K562 (cell line): ENCODE measurements at regions not wholly inside any gene's neighbourhood (a gene's known extent, or its start where the extent isn't known, plus 50 kb on each side); places are given as distances from the start of the nearest gene placed in this dataset.

ENCODE experiments used
- CBFA2T2 ChIP-seq: fragments of 450-650 bp; conservative IDR thresholded peaks from 2 replicates; pipeline ENCODE4 v1.6.1; 2017; ENCODE audit warnings: mild to moderate bottlenecking
- ESRRA ChIP-seq: fragments of 450-650 bp; IDR thresholded peaks from 2 replicates; pipeline ENCODE4 v1.6.1; 2014; ENCODE audit warnings: low read depth, mild to moderate bottlenecking, moderate library complexity, borderline replicate concordance
- FOSL1 ChIP-seq: fragments of 200-800 bp; sonication (Bioruptor generic); conservative IDR thresholded peaks from 2 replicates; pipeline ENCODE4 v1.6.1; 2016; ENCODE audit warnings: missing genetic modification characterization, missing compliant biosample characterization
- FOXJ2 ChIP-seq: fragments of 200-800 bp; sonication (Bioruptor generic); IDR thresholded peaks from 2 replicates; pipeline ENCODE4 v1.6.1; 2016; ENCODE audit warnings: missing genetic modification characterization, missing compliant biosample characterization
- HNRNPLL ChIP-seq: fragments of 200-400 bp; formaldehyde crosslinking; IDR thresholded peaks from 2 replicates; pipeline ENCODE4 v1.6.1; 2017; ENCODE audit warnings: low read length, low read depth, mild to moderate bottlenecking; ENCODE audit not compliant: poor library complexity, severe bottlenecking
- KDM5B ChIP-seq: fragments of 200-600 bp; sonication (generic); IDR thresholded peaks from 2 replicates; pipeline ENCODE4 v1.6.1; 2012; ENCODE audit warnings: low read depth, mild to moderate bottlenecking, moderate library complexity, low read length, control low read depth, inconsistent platforms; ENCODE audit not compliant: insufficient replicate concordance
- MAFG ChIP-seq: fragments of 450-650 bp; conservative IDR thresholded peaks from 2 replicates; pipeline ENCODE4 v1.6.1; 2016; ENCODE audit warnings: missing genetic modification characterization, missing compliant biosample characterization
- NCOA1 ChIP-seq: fragments of 450-650 bp; IDR thresholded peaks from 2 replicates; pipeline ENCODE4 v1.6.1; 2016; ENCODE audit warnings: low read depth
- NFXL1 ChIP-seq: fragments of 450-650 bp; formaldehyde crosslinking; IDR thresholded peaks from 2 replicates; pipeline ENCODE4 v1.4.0; 2021; ENCODE audit warnings: mild to moderate bottlenecking
- PHF20 ChIP-seq: fragments of 450-650 bp; IDR thresholded peaks from 2 replicates; pipeline ENCODE4 v1.6.1; 2018; ENCODE audit not compliant: partially characterized antibody
- SAP30 ChIP-seq: fragments of 200-600 bp; sonication (generic); IDR thresholded peaks from 2 replicates; pipeline ENCODE4 v1.6.1; 2012; ENCODE audit warnings: borderline replicate concordance, low read depth, mild to moderate bottlenecking, moderate library complexity, low read length, control low read depth, inconsistent platforms; ENCODE audit not compliant: insufficient read depth, poor library complexity, severe bottlenecking
- ZNF778 ChIP-seq: fragments of 450-650 bp; formaldehyde crosslinking; IDR thresholded peaks from 2 replicates; pipeline ENCODE4 v1.4.0; 2020; ENCODE audit warnings: mild to moderate bottlenecking, moderate library complexity
- TF ChIP-seq, protein P1 (sequence below): fragments of 450-650 bp; IDR thresholded peaks from 2 replicates; pipeline ENCODE4 v1.6.1; 2016
- TF ChIP-seq, protein P2 (sequence below): fragments of 200-800 bp; sonication (Bioruptor generic); IDR thresholded peaks from 2 replicates; pipeline ENCODE4 v1.6.1; 2016; ENCODE audit warnings: missing genetic modification characterization, missing compliant biosample characterization
- TF ChIP-seq, protein P3 (sequence below): sonication (generic); formaldehyde crosslinking; IDR thresholded peaks from 2 replicates; pipeline ENCODE4 v1.5.0; 2020; ENCODE audit warnings: missing genetic modification reagents
- TF ChIP-seq, protein P4 (sequence below): fragments of 450-650 bp; conservative IDR thresholded peaks from 2 replicates; pipeline ENCODE4 v1.6.1; 2016; ENCODE audit warnings: missing genetic modification characterization, low read depth, mild to moderate bottlenecking, missing compliant biosample characterization, moderate library complexity
- TF ChIP-seq, protein P5 (sequence below): fragments of 450-650 bp; IDR thresholded peaks from 2 replicates; pipeline ENCODE4 v1.6.1; 2018; ENCODE audit warnings: mild to moderate bottlenecking, low read depth; ENCODE audit not compliant: partially characterized antibody

DNA sequence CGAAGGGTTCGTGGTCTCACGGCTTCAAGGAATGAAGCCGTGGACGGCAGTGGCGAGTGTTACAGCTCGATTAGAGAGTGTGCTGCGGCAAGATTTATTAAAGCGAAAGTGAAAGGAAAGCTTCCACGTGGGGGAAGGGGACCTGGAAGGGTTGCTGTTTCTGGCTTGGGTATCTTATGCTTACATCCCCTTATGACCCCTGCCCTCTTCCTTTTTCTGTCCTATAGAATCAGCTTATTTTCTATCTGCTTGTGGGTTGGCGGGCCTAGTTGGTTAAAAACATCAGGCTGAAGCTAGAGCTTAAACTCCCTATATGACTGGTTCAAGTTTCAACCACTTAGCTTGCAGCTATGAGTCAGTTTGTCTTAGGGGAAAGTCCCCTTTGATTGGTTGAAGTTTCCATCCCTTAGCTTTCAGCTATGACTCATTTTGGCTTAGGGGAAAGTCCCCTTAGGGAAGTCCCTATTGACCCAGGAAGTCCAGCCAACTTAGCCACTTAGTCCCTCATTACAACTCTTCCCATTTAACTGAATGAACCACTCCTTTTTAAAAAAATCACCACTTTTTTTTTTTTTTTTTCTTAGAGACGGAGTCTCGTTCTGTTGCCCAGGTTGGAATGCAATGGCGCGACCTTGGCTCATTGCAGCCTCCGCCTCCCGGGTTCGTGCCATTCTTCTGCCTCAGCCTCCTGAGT is 1494.7 kb upstream of the TMEM132C start (continued):
- TF ChIP-seq, protein P1, sequence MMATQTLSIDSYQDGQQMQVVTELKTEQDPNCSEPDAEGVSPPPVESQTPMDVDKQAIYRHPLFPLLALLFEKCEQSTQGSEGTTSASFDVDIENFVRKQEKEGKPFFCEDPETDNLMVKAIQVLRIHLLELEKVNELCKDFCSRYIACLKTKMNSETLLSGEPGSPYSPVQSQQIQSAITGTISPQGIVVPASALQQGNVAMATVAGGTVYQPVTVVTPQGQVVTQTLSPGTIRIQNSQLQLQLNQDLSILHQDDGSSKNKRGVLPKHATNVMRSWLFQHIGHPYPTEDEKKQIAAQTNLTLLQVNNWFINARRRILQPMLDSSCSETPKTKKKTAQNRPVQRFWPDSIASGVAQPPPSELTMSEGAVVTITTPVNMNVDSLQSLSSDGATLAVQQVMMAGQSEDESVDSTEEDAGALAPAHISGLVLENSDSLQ, result peak; percentile 41; the same call in 1 of the 2 replicates
- TF ChIP-seq CBFA2T2 (peak; percentile 35; the same call in 1 of the 2 replicates), PHF20 (peak; percentile 14), SAP30 (peak; percentile 31), NFXL1 (CRISPR knock-in tag) (no peak), HNRNPLL (no peak), KDM5B (no peak), FOSL1 (tag) (peak; percentile 98), MAFG (tag) (no peak), FOXJ2 (no peak), NCOA1 (0 out of 2 replicates have a peak, but pooled peaks have one; percentile 44), ESRRA (0 out of 2 replicates have a peak, but pooled peaks have one; percentile 17), ZNF778 (CRISPR knock-in tag) (no peak)
- TF ChIP-seq, protein P2, sequence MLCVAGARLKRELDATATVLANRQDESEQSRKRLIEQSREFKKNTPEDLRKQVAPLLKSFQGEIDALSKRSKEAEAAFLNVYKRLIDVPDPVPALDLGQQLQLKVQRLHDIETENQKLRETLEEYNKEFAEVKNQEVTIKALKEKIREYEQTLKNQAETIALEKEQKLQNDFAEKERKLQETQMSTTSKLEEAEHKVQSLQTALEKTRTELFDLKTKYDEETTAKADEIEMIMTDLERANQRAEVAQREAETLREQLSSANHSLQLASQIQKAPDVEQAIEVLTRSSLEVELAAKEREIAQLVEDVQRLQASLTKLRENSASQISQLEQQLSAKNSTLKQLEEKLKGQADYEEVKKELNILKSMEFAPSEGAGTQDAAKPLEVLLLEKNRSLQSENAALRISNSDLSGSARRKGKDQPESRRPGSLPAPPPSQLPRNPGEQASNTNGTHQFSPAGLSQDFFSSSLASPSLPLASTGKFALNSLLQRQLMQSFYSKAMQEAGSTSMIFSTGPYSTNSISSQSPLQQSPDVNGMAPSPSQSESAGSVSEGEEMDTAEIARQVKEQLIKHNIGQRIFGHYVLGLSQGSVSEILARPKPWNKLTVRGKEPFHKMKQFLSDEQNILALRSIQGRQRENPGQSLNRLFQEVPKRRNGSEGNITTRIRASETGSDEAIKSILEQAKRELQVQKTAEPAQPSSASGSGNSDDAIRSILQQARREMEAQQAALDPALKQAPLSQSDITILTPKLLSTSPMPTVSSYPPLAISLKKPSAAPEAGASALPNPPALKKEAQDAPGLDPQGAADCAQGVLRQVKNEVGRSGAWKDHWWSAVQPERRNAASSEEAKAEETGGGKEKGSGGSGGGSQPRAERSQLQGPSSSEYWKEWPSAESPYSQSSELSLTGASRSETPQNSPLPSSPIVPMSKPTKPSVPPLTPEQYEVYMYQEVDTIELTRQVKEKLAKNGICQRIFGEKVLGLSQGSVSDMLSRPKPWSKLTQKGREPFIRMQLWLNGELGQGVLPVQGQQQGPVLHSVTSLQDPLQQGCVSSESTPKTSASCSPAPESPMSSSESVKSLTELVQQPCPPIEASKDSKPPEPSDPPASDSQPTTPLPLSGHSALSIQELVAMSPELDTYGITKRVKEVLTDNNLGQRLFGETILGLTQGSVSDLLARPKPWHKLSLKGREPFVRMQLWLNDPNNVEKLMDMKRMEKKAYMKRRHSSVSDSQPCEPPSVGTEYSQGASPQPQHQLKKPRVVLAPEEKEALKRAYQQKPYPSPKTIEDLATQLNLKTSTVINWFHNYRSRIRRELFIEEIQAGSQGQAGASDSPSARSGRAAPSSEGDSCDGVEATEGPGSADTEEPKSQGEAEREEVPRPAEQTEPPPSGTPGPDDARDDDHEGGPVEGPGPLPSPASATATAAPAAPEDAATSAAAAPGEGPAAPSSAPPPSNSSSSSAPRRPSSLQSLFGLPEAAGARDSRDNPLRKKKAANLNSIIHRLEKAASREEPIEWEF (CRISPR knock-in tag), result no peak
- TF ChIP-seq, protein P3, sequence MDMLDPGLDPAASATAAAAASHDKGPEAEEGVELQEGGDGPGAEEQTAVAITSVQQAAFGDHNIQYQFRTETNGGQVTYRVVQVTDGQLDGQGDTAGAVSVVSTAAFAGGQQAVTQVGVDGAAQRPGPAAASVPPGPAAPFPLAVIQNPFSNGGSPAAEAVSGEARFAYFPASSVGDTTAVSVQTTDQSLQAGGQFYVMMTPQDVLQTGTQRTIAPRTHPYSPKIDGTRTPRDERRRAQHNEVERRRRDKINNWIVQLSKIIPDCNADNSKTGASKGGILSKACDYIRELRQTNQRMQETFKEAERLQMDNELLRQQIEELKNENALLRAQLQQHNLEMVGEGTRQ (CRISPR knock-in tag), result no peak
- TF ChIP-seq, protein P4, sequence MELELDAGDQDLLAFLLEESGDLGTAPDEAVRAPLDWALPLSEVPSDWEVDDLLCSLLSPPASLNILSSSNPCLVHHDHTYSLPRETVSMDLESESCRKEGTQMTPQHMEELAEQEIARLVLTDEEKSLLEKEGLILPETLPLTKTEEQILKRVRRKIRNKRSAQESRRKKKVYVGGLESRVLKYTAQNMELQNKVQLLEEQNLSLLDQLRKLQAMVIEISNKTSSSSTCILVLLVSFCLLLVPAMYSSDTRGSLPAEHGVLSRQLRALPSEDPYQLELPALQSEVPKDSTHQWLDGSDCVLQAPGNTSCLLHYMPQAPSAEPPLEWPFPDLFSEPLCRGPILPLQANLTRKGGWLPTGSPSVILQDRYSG (tag), result peak; percentile 46; the same call in 1 of the 2 replicates
- TF ChIP-seq, protein P5, sequence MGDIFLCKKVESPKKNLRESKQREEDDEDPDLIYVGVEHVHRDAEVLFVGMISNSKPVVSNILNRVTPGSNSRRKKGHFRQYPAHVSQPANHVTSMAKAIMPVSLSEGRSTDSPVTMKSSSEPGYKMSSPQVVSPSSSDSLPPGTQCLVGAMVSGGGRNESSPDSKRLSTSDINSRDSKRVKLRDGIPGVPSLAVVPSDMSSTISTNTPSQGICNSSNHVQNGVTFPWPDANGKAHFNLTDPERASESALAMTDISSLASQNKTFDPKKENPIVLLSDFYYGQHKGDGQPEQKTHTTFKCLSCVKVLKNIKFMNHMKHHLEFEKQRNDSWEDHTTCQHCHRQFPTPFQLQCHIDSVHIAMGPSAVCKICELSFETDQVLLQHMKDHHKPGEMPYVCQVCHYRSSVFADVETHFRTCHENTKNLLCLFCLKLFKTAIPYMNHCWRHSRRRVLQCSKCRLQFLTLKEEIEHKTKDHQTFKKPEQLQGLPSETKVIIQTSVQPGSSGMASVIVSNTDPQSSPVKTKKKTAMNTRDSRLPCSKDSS, result no peak
